GM06990 (cell line): ENCODE measurements at regions not wholly inside any gene's neighbourhood (a gene's known extent, or its start where the extent isn't known, plus 50 kb on each side); places are given as distances from the start of the nearest gene placed in this dataset.
"Not testable (repeated sequence)": the region's sequence is repeated elsewhere in the genome, so short reads cannot be mapped to it uniquely, and the experiment has no call there.

ENCODE experiments used
- DNase-seq: peaks from one replicate; pipeline ENCODE4 v3.0.0-alpha.2; 2011; ENCODE audit not compliant: insufficient read length; ENCODE audit errors: extremely low read depth
- H3K27me3 ChIP-seq: replicated peaks from 2 replicates; pipeline ENCODE4 v1.6.0; 2011; ENCODE audit warnings: low read length; ENCODE audit not compliant: control insufficient read depth, insufficient read depth
- H3K36me3 ChIP-seq: 2 replicates; pipeline ENCODE4 v1.5.1; 2011; ENCODE audit warnings: low read length; ENCODE audit not compliant: control insufficient read depth, insufficient read depth
- H3K4me3 ChIP-seq: replicated peaks from 2 replicates; pipeline ENCODE4 v1.5.1; 2011; ENCODE audit warnings: low read depth, mild to moderate bottlenecking, control low read depth, low read length
- TF ChIP-seq, protein P1 (sequence below): IDR thresholded peaks from 2 replicates; pipeline ENCODE4 v1.5.1; 2011; ENCODE audit warnings: low read length, control low read depth, mild to moderate bottlenecking, inconsistent platforms; ENCODE audit not compliant: insufficient read depth, poor library complexity, severe bottlenecking

DNA sequence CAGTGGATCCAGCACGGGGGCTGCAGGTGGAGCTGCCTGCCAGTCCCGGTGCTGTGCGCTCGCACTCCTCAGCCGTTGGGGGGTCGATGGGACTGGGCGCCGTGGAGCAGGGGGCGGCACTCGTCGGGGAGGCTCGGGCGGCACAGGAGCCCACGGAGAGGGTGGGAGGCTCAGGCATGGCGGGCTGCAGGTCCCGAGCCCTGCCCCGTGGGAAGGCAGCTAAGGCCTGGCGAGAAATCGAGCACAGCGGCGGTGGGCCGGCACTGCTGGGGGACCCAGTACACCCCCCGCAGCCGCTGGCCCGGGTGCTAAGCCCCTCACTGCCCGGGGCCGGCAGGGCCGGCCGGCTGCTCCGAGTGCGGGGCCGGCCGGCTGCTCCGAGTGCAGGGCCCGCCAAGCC is 52.3 kb upstream of the MARK1 start:
- H3K36me3 ChIP-seq, H3K4me3 ChIP-seq, DNase-seq, H3K27me3 ChIP-seq: not testable (repeated sequence)

DNA sequence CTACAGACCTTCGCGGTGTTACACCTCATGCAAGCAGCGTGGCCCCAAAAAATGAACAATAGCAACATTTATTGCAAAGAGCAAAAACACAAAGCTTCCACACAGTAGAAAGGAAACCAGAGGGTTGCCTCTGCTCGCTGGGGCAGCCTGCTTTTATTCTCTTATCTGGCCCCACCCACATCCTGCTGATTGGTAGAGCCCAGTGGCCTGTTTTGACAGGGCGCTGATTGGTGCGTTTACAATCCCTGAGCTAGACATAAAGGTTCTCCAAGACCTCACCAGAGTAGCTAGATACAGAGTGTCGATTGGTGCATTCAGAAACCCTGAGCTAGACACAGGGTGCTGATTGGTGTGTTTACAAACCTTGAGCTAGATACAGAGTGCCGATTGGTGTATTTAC is 52.8 kb upstream of the MARK1 start:
- H3K27me3 ChIP-seq, H3K4me3 ChIP-seq, DNase-seq, H3K36me3 ChIP-seq: not testable (repeated sequence)

DNA sequence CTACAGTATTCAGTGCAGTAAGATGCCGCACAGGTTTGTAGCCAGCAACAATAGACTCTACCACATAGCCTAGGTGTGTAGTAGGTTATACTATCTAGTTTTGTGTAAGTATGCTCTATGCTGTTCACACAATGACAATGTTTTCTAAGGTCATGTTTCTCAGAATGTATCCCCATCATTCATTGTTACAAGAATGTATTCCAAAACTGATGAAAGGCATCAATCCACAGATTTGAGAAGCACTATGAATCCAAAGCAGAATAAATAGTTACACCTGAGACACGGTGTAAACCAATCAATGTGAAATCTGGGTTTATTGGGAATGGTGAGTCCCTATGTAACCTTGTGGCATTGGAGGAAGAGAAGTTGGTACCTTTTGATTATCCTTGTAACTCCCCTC is 54.5 kb upstream of the MARK1 start:
- H3K36me3 ChIP-seq = no peaks in the 10 kb centered on the region

DNA sequence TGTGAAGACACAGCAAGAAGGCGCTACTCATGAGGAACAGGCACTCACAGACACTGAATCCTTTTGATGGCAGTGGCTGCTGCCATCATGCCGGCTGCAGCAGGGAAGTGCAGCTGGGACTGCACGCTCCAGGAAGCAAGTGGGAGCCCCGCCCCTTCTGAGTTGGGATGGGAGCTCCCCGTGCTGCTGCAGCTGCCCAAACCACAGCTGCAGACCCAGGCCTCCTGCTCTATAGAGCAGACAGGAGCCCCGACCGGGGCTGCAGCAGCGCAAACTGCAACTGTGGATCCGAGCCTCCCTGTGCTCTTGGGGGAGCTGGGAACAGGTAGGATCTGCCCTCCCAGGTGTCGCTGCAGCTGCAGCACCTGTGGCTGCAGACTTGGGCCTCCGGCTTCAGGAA is 65.2 kb upstream of the MARK1 start:
- no peak for DNase-seq
- TF ChIP-seq, protein P1, sequence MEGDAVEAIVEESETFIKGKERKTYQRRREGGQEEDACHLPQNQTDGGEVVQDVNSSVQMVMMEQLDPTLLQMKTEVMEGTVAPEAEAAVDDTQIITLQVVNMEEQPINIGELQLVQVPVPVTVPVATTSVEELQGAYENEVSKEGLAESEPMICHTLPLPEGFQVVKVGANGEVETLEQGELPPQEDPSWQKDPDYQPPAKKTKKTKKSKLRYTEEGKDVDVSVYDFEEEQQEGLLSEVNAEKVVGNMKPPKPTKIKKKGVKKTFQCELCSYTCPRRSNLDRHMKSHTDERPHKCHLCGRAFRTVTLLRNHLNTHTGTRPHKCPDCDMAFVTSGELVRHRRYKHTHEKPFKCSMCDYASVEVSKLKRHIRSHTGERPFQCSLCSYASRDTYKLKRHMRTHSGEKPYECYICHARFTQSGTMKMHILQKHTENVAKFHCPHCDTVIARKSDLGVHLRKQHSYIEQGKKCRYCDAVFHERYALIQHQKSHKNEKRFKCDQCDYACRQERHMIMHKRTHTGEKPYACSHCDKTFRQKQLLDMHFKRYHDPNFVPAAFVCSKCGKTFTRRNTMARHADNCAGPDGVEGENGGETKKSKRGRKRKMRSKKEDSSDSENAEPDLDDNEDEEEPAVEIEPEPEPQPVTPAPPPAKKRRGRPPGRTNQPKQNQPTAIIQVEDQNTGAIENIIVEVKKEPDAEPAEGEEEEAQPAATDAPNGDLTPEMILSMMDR = no peak
- Histone ChIP-seq H3K27me3 (no peaks in the 10 kb centered on the region), H3K36me3 (no peaks in the 10 kb centered on the region), H3K4me3 (no peak overlapping the region)

More for the DNA sequence above, 54.5 kb upstream of the MARK1 start:
- no peak for DNase-seq
- Histone ChIP-seq H3K27me3 (no peaks in the 10 kb centered on the region), H3K4me3 (no peak overlapping the region)
- TF ChIP-seq, protein P1 = no peak

DNA sequence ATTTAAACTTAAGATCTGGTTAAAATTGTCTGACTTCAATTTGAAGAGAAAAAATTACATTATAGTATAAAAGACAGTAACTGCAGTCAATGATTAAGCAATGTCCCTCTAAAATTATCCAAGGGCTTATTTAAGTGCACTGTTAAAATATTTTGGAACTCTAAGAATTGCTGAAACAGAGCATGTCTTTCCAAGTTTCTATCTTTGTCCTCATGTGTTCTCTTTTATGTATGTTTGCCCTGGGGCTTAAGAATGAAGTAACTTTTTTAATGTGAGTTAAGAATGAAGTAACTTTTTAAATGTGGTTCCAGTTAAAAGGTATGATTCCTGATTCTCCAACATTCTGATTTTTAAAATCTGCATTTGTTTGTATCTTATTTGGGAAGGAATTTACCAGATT is 69.0 kb upstream of the MARK1 start:
- Histone ChIP-seq H3K27me3 (no peaks in the 10 kb centered on the region), H3K36me3 (no peaks in the 10 kb centered on the region), H3K4me3 (no peak overlapping the region)
- TF ChIP-seq, protein P1 = no peak
- DNase-seq = no peak

DNA sequence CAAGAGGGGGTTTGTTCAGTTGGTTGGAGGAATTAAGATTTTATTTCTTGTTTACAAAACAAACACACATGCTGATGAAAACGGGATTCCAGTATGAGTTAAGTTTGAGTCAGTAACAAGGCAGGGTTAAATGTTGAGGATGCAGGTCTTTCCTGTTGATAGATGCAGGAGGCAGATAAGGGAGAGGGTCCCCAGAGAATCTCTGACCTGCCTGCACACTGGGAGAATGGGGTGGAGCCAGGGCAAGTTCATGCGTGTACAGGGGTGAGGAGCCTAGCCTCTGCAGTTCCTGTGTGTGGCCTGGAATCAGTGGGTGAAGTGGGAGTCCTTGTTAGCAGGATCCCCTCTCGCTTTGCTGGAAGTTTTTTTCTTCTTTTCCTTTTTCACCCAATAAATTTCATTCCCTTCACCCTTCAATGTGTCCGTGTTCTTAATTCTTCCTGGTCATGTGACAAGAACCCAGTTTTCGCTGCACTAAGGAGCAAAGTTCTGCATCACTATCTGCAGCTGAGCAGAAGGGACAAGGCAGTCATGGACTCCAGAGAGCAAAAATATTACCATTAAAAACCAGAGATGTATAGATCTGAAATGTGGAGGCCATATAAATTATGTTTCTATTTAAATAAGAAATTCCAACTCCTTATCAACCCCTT is 69.9 kb upstream of the MARK1 start:
- H3K27me3 ChIP-seq = no peaks in the 10 kb centered on the region
- no peaks in the 10 kb centered on the region for H3K36me3 ChIP-seq
- DNase-seq = no peak
- no peak overlapping the region for H3K4me3 ChIP-seq
- TF ChIP-seq, protein P1 = no peak

DNA sequence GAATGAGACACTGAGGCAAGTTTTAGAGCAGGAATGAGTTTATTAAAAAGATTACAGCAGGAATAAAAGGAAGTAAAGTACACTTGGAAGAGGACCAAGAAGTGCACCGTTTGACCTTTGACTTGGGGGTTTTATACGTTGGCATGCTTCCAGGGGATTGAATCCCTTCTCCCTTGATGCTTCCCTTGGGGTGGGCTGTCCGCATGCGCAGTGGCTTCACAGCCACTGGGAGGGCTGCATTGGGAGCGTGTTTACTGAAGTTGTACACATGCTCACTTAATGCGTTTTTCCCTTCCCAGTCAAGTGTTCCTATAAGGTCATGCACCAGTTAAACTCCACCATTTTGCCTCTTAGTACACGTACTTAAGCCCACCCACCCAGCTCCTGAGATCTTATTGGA is 72.4 kb upstream of the MARK1 start:
- TF ChIP-seq, protein P1 = no peak

More for the DNA sequence above, 72.4 kb upstream of the MARK1 start:
- H3K4me3 ChIP-seq = no peak overlapping the region
- H3K27me3 ChIP-seq = no peaks in the 10 kb centered on the region
- H3K36me3 ChIP-seq = no peaks in the 10 kb centered on the region
- no peak for DNase-seq
